ENCODE measurements at regions not wholly inside any gene's neighbourhood (a gene's known extent, or its start where the extent isn't known, plus 50 kb on each side); places are given as distances from the start of the nearest gene placed in this dataset.

- TF ChIP-seq FOSL2 (IDR thresholded peaks at IDR 0.05; ENCODE audit: borderline replicate concordance, low read depth) (no peak), NRF1 (IDR thresholded peaks at IDR 0.05; ENCODE audit: low read depth, low read length) (no peak), FOXM1 (IDR thresholded peaks at IDR 0.05; ENCODE audit: low read depth) (no peak), TCF12 (IDR thresholded peaks at IDR 0.05) (no peak), POLR2AphosphoS5 (IDR thresholded peaks at IDR 0.05; ENCODE audit: low read depth, low read length) (no peak), MEF2A (IDR thresholded peaks at IDR 0.05; ENCODE audit: borderline replicate concordance, low read depth) (no peak), CHD2 (IDR thresholded peaks at IDR 0.05; ENCODE audit: low read length, partially characterized antibody) (no peak), GABPA (IDR thresholded peaks at IDR 0.05; ENCODE audit: low read depth) (no peak), FOXJ3 (CRISPR knock-in tag; IDR thresholded peaks at IDR 0.05) (no peak), GATA2 (CRISPR knock-in tag; IDR thresholded peaks at IDR 0.05) (no peak), NFIC (IDR thresholded peaks at IDR 0.05; ENCODE audit: borderline replicate concordance) (no peak), TAF1 (IDR thresholded peaks at IDR 0.05; ENCODE audit: borderline replicate concordance, low read depth, low read length) (no peak)
Observed at GRCh38 chr4:24677909-24678308, 93.6 kb upstream of the DHX15 start (continued).

- H2AFZ ChIP-seq (ENCODE audit: low read depth) = no peak overlapping the region
- peaks cover 11% of the 10 kb centered on the region; the same call in 1 of the 2 replicates for H3K27me3 ChIP-seq (ENCODE audit: insufficient read depth)
- H3K9ac ChIP-seq = no peak overlapping the region
- no peaks in the 10 kb centered on the region for H3K9me2 ChIP-seq
- ChIA-PET POLR2A (no interaction called here), CTCF (no interaction called here)
- TF ChIP-seq ELF1 (IDR thresholded peaks at IDR 0.05) (no peak), FOSL2 (IDR thresholded peaks at IDR 0.05; ENCODE audit: borderline replicate concordance, low read depth) (no peak), SMC3 (IDR thresholded peaks at IDR 0.05; ENCODE audit: low read depth, low read length) (no peak), EP300 (IDR thresholded peaks at IDR 0.05; ENCODE audit: borderline replicate concordance in 1 of 2, low read depth in 1 of 2, low read length in 1 of 2) (no peak), EZH2phosphoT487 (IDR thresholded peaks at IDR 0.05; ENCODE audit: borderline replicate concordance, low read depth) (no peak), MXI1 (IDR thresholded peaks at IDR 0.05; ENCODE audit: low read depth, low read length) (no peak), RXRA (IDR thresholded peaks at IDR 0.05; ENCODE audit: borderline replicate concordance, low read depth) (no peak), RCOR1 (IDR thresholded peaks at IDR 0.05; ENCODE audit: low read length) (no peak), CHD2 (IDR thresholded peaks at IDR 0.05; ENCODE audit: low read length, partially characterized antibody) (no peak), RFX5 (IDR thresholded peaks at IDR 0.05; ENCODE audit: low read length) (no peak), CTCF (IDR thresholded peaks at IDR 0.05) (no peak), USF1 (IDR thresholded peaks at IDR 0.05; ENCODE audit: borderline replicate concordance, low read depth) (no peak), TCF12 (IDR thresholded peaks at IDR 0.05) (no peak), USF2 (IDR thresholded peaks at IDR 0.05; ENCODE audit: borderline replicate concordance, low read depth, low read length) (no peak), JUND (IDR thresholded peaks at IDR 0.05) (no peak)
- no peaks in the 10 kb centered on the region for H3K36me3 ChIP-seq (replicated peaks in 1 of 2; ENCODE audit: control insufficient read depth in 1 of 2, insufficient read depth in 2 of 2, low read length in 1 of 2)
- H3K4me1 ChIP-seq (ENCODE audit: control insufficient read depth in 1 of 2, insufficient read depth in 2 of 2, low read depth in 1 of 2, low read length in 1 of 2) = no peaks in the 10 kb centered on the region
- H3K79me2 ChIP-seq (ENCODE audit: insufficient read depth) = no peaks in the 10 kb centered on the region
- no peaks in the 10 kb centered on the region for H3F3A ChIP-seq (replicated peaks; ENCODE audit: insufficient read depth)
- no peak overlapping the region for H3K27ac ChIP-seq (ENCODE audit: low read depth in 2 of 2, low read length in 1 of 2)
- no peak for DNase-seq
- H3K4me2 ChIP-seq = no peak overlapping the region
- H4K20me1 ChIP-seq (ENCODE audit: insufficient read depth) = no peaks in the 10 kb centered on the region
- no peak overlapping the region for H3K4me3 ChIP-seq (ENCODE audit: low read depth in 2 of 2, low read length in 1 of 2)
- H3K9me3 ChIP-seq = no peaks in the 10 kb centered on the region
- WGBS (ENCODE audit: low lambda C conversion rate) = 23% methylated on average over 7 of the region's 9 CpGs
Observed at GRCh38 chr4:24680746-24681448, 96.5 kb upstream of the DHX15 start.

Measured in SK-N-SH (cell line).